K562 (cell line): ENCODE measurements at regions not wholly inside any gene's neighbourhood (a gene's known extent, or its start where the extent isn't known, plus 50 kb on each side); places are given as distances from the start of the nearest gene placed in this dataset.

Source experiments
- ATAC-seq: fragments of 200-7000 bp; cut with Tn5 transposase; 3 replicates; pipeline ENCODE4 v1.9.1; 2020; ENCODE audit warnings: moderate library complexity
- BruUV-seq: library from RNA; stranded (reverse); fragments of 400-500 nt; replicated peaks from 2 replicates; lab custom pipeline; 2021; lab: Mats Ljungman, UMichigan
- CTCF ChIA-PET: fragments of 300-600 bp; formaldehyde crosslinking; extraction: SDS; loops from one replicate; lab custom pipeline; 2021; ENCODE audit warnings: low intra/inter-chr PET ratio; lab: Yijun Ruan, JAX
- POLR2A ChIA-PET: fragments of 300-600, 350-650 bp; sonication (Branson Sonifier 250); formaldehyde crosslinking; extraction: SDS; loops from one replicate; lab custom pipeline; 2021; ENCODE audit warnings: antibody characterized with exemption, inconsistent platforms; lab: Yijun Ruan, JAX
- DNase-seq, 4 experiments: peaks; one replicate each; pipeline versions ENCODE4 v3.0.0 to v3.0.0-alpha.2; 2011 to 2018; ENCODE audit warnings: low spot score in 3 of 4, mixed read lengths in 3 of 4; ENCODE audit errors: extremely low read depth in 1 of 4
- FAIRE-seq: peaks from 2 replicates; lab custom pipeline; 2011; peaks lifted over from hg19 to GRCh38; lab: Jason Lieb, UNC
- H2AFZ ChIP-seq: 2 replicates; pipeline ENCODE4 v1.6.0; 2011; ENCODE audit warnings: low read depth, low read length, control low read depth, inconsistent platforms
- H3K27ac ChIP-seq: fragments of 200-600 bp; 3 replicates; pipeline ENCODE4 v1.8.0; 2011; ENCODE audit warnings: low read depth, mild to moderate bottlenecking, control low read depth, inconsistent platforms, low read length, moderate library complexity, mixed read lengths; ENCODE audit errors: extremely low read depth
- H3K27me3 ChIP-seq, 2 experiments: fragments of 300-600 bp in 1 of 2; 2 replicates in 1 of 2; 3 replicates in 1 of 2; pipeline versions ENCODE4 v1.6.0 to v1.8.0; 2011; ENCODE audit warnings: inconsistent platforms in 2 of 2, low read length in 2 of 2, mild to moderate bottlenecking in 1 of 2, mixed read lengths in 1 of 2, moderate library complexity in 1 of 2; ENCODE audit not compliant: control insufficient read depth in 2 of 2, insufficient read depth in 2 of 2
- H3K36me3 ChIP-seq: fragments of 300-600 bp; 3 replicates; pipeline ENCODE4 v1.8.0; 2011; ENCODE audit warnings: mild to moderate bottlenecking, low read length, inconsistent platforms; ENCODE audit not compliant: control insufficient read depth, insufficient read depth
- H3K4me1 ChIP-seq, 2 experiments: fragments of 200-600 bp in 1 of 2; replicated peaks in 1 of 2; 2 replicates in 1 of 2; 3 replicates in 1 of 2; pipeline versions ENCODE4 v1.5.1 to v1.8.0; 2011; ENCODE audit warnings: inconsistent platforms in 2 of 2, low read length in 2 of 2, mild to moderate bottlenecking in 1 of 2, mixed read lengths in 1 of 2, moderate library complexity in 1 of 2; ENCODE audit not compliant: control insufficient read depth in 2 of 2, insufficient read depth in 2 of 2
- H3K4me2 ChIP-seq: 2 replicates; pipeline ENCODE4 v1.6.1; 2011; ENCODE audit warnings: low read length, control low read depth, inconsistent platforms, mixed read lengths; ENCODE audit not compliant: insufficient read depth
- H3K4me3 ChIP-seq: fragments of 200-600 bp; sonication (generic), shearing (Covaris generic); 2 replicates; pipeline ENCODE4 v1.5.1; 2016; ENCODE audit warnings: control low read depth, inconsistent platforms
- H3K79me2 ChIP-seq: fragments of 200-600 bp; 3 replicates; pipeline ENCODE4 v1.8.0; 2011; ENCODE audit warnings: low read length, inconsistent platforms; ENCODE audit not compliant: control insufficient read depth, insufficient read depth
- H3K9ac ChIP-seq, 2 experiments: 2 replicates each; pipeline versions ENCODE4 v1.6.0 to v1.6.1; 2011; ENCODE audit warnings: low read depth in 2 of 2, low read length in 2 of 2, control low read depth in 1 of 2, inconsistent platforms in 1 of 2, mild to moderate bottlenecking in 1 of 2, mixed read lengths in 1 of 2; ENCODE audit not compliant: insufficient read depth in 1 of 2
- H3K9me1 ChIP-seq: one replicate; pipeline ENCODE4 v1.6.0; 2011; ENCODE audit warnings: inconsistent platforms, mild to moderate bottlenecking, low read length, moderate library complexity; ENCODE audit not compliant: control insufficient read depth, insufficient read depth
- H3K9me3 ChIP-seq: replicated peaks from 2 replicates; pipeline ENCODE4 v1.5.1; 2011; ENCODE audit warnings: low read depth, low read length, inconsistent platforms; ENCODE audit not compliant: control insufficient read depth, insufficient read depth
- H4K20me1 ChIP-seq: replicated peaks from 2 replicates; pipeline ENCODE4 v1.6.1; 2011; ENCODE audit warnings: low read length, inconsistent platforms, mixed read lengths; ENCODE audit not compliant: control insufficient read depth, insufficient read depth
- CEBPG ChIP-seq, 3 experiments: fragments of 200-800 bp in 1 of 3; sonication (Bioruptor generic) in 1 of 3; sonication (generic) in 1 of 3; formaldehyde crosslinking in 1 of 3; IDR thresholded peaks in 2 of 3; conservative IDR thresholded peaks in 1 of 3; 2 replicates each; pipeline versions ENCODE4 v1.6.1 to v1.8.0; 2016 to 2022; ENCODE audit warnings: missing compliant biosample characterization in 2 of 3, missing genetic modification characterization in 2 of 3, mild to moderate bottlenecking in 1 of 3, missing genetic modification reagents in 1 of 3
- FOXJ2 ChIP-seq: fragments of 200-800 bp; sonication (Bioruptor generic); IDR thresholded peaks from 2 replicates; pipeline ENCODE4 v1.6.1; 2016; ENCODE audit warnings: missing genetic modification characterization, missing compliant biosample characterization
- HLTF ChIP-seq: fragments of 450-650 bp; IDR thresholded peaks from 2 replicates; pipeline ENCODE4 v1.6.1; 2016
- HMBOX1 ChIP-seq: sonication (generic); IDR thresholded peaks from 2 replicates; pipeline ENCODE4 v1.6.1; 2016
- KLF1 ChIP-seq: fragments of 450-650 bp; IDR thresholded peaks from 2 replicates; pipeline ENCODE4 v1.6.1; 2016; ENCODE audit warnings: missing genetic modification characterization, missing compliant biosample characterization
- PTRF ChIP-seq: fragments of 450-650 bp; IDR thresholded peaks from 2 replicates; pipeline ENCODE4 v1.6.1; 2016; ENCODE audit warnings: mild to moderate bottlenecking, missing genetic modification characterization, missing compliant biosample characterization
- RBM39 ChIP-seq: fragments of 200-400 bp; formaldehyde crosslinking; optimal IDR thresholded peaks from 2 replicates; pipeline ENCODE3; 2018; ENCODE audit warnings: low read depth, low read length
- SOX6 ChIP-seq: fragments of 450-650 bp; IDR thresholded peaks from 2 replicates; pipeline ENCODE4 v1.6.1; 2014; ENCODE audit warnings: mild to moderate bottlenecking
- TAF7 ChIP-seq: fragments of 450-650 bp; IDR thresholded peaks from 2 replicates; pipeline ENCODE4 v1.6.1; 2016; ENCODE audit warnings: missing genetic modification characterization, missing compliant biosample characterization
- TOE1 ChIP-seq, 2 experiments: fragments of 450-650 bp in 1 of 2; sonication (generic) in 1 of 2; formaldehyde crosslinking in 1 of 2; IDR thresholded peaks; 2 replicates each; pipeline versions ENCODE4 v1.7.1 to v1.8.0; 2016 to 2022; ENCODE audit warnings: borderline replicate concordance in 2 of 2, mild to moderate bottlenecking in 2 of 2, antibody characterized with exemption in 1 of 2, inconsistent platforms in 1 of 2, low read depth in 1 of 2, missing genetic modification reagents in 1 of 2, moderate library complexity in 1 of 2
- ZBTB12 ChIP-seq: fragments of 250-450 bp; sonication (Bioruptor Pico); IDR thresholded peaks from 2 replicates; pipeline ENCODE4 v1.4.0; 2020
- ZNF639 ChIP-seq, 2 experiments: fragments of 200-800 bp in 1 of 2; sonication (Bioruptor generic) in 1 of 2; sonication (generic) in 1 of 2; formaldehyde crosslinking in 1 of 2; IDR thresholded peaks in 1 of 2; conservative IDR thresholded peaks in 1 of 2; 2 replicates each; pipeline versions ENCODE4 v1.5.0 to v1.6.1; 2016 to 2020; ENCODE audit warnings: missing compliant biosample characterization in 1 of 2, missing genetic modification characterization in 1 of 2, missing genetic modification reagents in 1 of 2
- ZSCAN29 ChIP-seq: fragments of 450-650 bp; IDR thresholded peaks from 2 replicates; pipeline ENCODE4 v1.6.1; 2017
- WGBS: fragments of 100-300 bp; shearing (Covaris generic); methylation state at CpG from one replicate; pipeline ENCODE4 v1.1.6; 2016; ENCODE audit warnings: low coverage, mixed read lengths; ENCODE audit not compliant: insufficient coverage; ENCODE audit errors: missing lambda C conversion rate; 5-methylcytosine and 5-hydroxymethylcytosine counted together
- in situ Hi-C: fragments of 300-500 bp; cut with MboI; formaldehyde crosslinking; loops from 4 replicates; pipeline ENCODE4 v1.15.0; 2018; ENCODE audit warnings: inconsistent platforms, mixed read lengths
- intact Hi-C: fragments of 100-400 bp; cut with micrococcal nuclease; formaldehyde crosslinking; loops from 2 replicates; pipeline ENCODE4 v1.14.2; 2022
- TF ChIP-seq, protein P1 (sequence below): fragments of 450-650 bp; IDR thresholded peaks from 2 replicates; pipeline ENCODE4 v1.7.0; 2016; ENCODE audit warnings: borderline replicate concordance

GRCh38 chr4:122047456-122048425 is 95.9 kb upstream of the TRPC3 start:
- POLR2A ChIA-PET, result no interaction called here
- H3K4me3 ChIP-seq, result no peak overlapping the region
- in situ Hi-C loops, result no loop called here
- H3K9ac ChIP-seq, result no peak overlapping the region
- H3K79me2 ChIP-seq, result no peaks in the 10 kb centered on the region
- no peak for TF ChIP-seq ZSCAN29
- no peak for TF ChIP-seq RBM39
- TF ChIP-seq HMBOX1, result no peak
- TF ChIP-seq, protein P1, sequence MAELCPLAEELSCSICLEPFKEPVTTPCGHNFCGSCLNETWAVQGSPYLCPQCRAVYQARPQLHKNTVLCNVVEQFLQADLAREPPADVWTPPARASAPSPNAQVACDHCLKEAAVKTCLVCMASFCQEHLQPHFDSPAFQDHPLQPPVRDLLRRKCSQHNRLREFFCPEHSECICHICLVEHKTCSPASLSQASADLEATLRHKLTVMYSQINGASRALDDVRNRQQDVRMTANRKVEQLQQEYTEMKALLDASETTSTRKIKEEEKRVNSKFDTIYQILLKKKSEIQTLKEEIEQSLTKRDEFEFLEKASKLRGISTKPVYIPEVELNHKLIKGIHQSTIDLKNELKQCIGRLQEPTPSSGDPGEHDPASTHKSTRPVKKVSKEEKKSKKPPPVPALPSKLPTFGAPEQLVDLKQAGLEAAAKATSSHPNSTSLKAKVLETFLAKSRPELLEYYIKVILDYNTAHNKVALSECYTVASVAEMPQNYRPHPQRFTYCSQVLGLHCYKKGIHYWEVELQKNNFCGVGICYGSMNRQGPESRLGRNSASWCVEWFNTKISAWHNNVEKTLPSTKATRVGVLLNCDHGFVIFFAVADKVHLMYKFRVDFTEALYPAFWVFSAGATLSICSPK, result no peak
- no peak for TF ChIP-seq KLF1
- TF ChIP-seq SOX6, result no peak
- TF ChIP-seq ZBTB12 (CRISPR knock-in tag), result no peak
- no peak for TF ChIP-seq TAF7 (tag)
- TF ChIP-seq ZNF639 (CRISPR knock-in tag; conservative IDR thresholded peaks at IDR 0.05 in 1 of 2, IDR thresholded peaks at IDR 0.05 in 1 of 2), result no peak
- TF ChIP-seq PTRF (tag), result no peak
- no peak for TF ChIP-seq TOE1 (IDR thresholded peaks at IDR 0.05; ENCODE audit: borderline replicate concordance)
- TF ChIP-seq TOE1 (CRISPR knock-in tag; IDR thresholded peaks at IDR 0.05; ENCODE audit: borderline replicate concordance, low read depth), result no peak
- TF ChIP-seq CEBPG (CRISPR knock-in tag; IDR thresholded peaks at IDR 0.05), result no peak
- TF ChIP-seq CEBPG (tag; conservative IDR thresholded peaks at IDR 0.05 in 1 of 2, IDR thresholded peaks at IDR 0.05 in 1 of 2), result no peak
- no peak for TF ChIP-seq FOXJ2 (tag)
- TF ChIP-seq HLTF, result no peak
- no peaks in the 10 kb centered on the region for H3K4me1 ChIP-seq
- FAIRE-seq (no peak), ATAC-seq (no peak), DNase-seq (no peak)
- H3K4me2 ChIP-seq, result no peak overlapping the region
- intact Hi-C loops, result no loop called here
- 0% methylated on average over 5 of the region's 5 CpGs for WGBS
- H3K9me3 ChIP-seq, result no peaks in the 10 kb centered on the region
- no peak overlapping the region for H3K27ac ChIP-seq
- no peak overlapping the region for H2AFZ ChIP-seq
- no TSS peak for BruUV-seq
- CTCF ChIA-PET, result interaction anchor here (0.6 kb wide), 1 partner anchor 284 kb away, joined by 5 read pairs; no protein-coding TSS in a partner anchor
- H3K27me3 ChIP-seq, result peaks cover 2 to 3% of the 10 kb centered on the region in 2 experiments; a peak in 2 of 5 replicates
- H4K20me1 ChIP-seq, result no peaks in the 10 kb centered on the region
- H3K36me3 ChIP-seq, result no peaks in the 10 kb centered on the region
- no peaks in the 10 kb centered on the region for H3K9me1 ChIP-seq
